GDM1 (cell line): ENCODE measurements at regions not wholly inside any gene's neighbourhood (a gene's known extent, or its start where the extent isn't known, plus 50 kb on each side); places are given as distances from the start of the nearest gene placed in this dataset.

Experiments used
- DNase-seq: peaks from one replicate; lab custom pipeline; 2025; lab: John Stamatoyannopoulos, UW

- DNase-seq: no peak
These were observed 154.7 kb upstream of the ZNF536 start for GRCh38 chr19:30217461-30217860.

DNA sequence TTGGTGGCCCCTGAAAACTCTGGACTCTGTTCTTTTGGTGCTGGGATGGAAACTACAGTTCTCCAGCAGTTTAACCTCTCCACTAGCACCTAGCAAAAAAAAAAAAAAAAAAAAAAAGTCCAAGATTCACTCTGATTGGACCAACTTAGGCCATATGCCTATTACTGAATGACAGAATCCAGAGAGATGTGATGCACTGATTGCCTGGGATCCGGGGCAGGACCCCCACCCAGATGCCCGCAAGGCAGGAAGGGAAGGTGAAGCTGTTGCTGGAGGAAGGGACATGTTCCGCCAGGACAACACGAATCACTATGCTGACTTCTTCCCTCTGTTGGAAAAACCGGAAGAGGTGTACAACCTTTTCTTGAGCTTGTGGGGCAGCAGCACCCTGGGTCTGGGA is 152.5 kb upstream of the ZNF536 start:
- DNase-seq: no peak

GRCh38 chr19:30221176-30221575 is 151.0 kb upstream of the ZNF536 start:
- DNase-seq: no peak

DNA sequence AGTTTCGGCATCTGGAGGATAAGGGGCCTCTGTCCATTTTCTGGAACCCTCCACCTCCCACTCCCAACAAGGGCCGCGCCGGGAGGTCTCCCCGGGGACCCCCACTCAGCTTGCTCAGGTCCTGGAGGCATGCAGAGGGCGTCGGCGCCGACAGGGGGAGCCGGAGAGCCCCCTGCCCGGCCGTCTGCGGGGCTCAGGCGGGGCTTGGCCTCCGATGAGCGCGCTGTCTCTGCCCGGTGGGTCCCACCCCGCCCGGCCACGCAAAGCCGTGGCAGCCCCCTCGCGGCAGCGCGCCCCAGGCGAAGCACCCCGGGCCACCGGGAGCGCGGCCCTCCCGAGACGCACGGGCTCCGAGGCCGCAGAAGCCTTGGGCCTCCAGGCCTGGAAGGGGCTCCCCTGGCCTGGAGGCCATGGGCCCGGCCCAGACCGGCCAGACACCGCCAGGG is 149.7 kb upstream of the ZNF536 start:
- no peak for DNase-seq

GRCh38 chr19:30222992-30223865 is 149.0 kb upstream of the ZNF536 start:
- DNase-seq: no peak

DNA sequence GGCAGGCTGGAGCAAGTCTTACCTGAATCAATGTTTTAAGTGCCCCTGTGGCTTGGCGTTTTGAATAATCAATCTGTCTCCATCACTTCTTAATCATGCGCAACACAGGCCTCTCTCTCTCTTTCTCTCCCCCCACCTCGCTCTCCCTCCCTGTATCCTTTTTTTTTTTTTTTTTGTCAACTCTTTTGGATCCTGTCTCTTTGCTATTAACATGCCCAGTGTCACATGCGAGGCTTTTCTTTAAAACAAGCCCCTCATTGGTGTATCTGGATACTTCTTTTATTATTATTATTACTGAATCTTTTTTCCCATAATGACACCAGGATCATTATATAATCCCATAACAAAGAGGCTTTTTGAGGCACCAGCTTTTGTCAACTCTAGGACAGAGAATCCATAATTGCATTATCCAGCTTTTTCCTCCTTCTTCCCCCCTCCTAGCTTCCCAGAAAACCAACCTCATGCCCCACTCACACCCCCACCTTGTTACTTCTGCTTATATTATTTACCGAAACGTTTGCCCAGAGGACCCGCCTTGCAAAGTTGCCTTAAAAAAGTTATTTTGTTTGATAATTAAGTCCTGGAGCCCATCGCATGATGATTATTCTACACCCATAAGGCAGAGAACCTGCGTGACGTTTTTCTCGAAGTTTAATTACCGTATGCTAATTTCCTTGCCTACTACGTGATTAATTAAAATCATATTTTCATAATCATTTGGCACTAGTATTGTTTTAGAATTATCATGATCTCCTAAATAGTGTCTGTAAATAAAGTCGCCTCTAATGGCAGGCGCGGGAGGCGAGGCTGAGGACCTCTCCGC is 148.1 kb upstream of the ZNF536 start:
- no peak for DNase-seq

GRCh38 chr19:30224689-30225606 is 147.2 kb upstream of the ZNF536 start:
- no peak for DNase-seq

GRCh38 chr19:30225676-30226463 is 146.3 kb upstream of the ZNF536 start:
- no peak for DNase-seq

DNA sequence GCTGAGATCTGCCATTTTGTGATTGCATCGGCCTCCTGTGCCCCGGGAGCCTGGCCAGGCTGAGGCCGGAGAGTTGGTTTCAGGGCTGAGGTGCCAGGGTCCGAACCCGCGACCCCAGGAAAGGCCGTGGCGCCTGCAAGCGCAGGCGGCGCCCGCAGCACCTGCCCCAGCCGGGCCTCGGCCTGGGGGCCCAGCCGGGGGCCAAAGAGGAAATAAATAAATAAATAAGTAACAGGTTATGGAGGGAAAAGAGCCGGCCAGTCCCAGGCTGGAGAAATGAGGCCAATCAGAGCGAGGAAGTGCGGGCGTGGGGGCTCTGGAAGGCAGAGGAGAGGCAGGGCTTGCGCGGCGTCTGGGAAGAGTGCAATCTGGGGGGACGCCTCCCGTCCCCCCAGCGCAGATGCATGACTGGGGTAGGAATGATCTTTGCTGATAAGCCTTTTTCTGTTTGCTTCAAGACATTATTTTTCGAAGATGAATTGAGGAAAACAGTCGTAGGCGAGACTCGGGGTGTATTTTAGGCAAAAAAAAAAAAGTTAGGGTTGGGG is 145.6 kb upstream of the ZNF536 start:
- DNase-seq: no peak

- no peak for DNase-seq
These were observed 145.1 kb upstream of the ZNF536 start for GRCh38 chr19:30227012-30227621.

DNA sequence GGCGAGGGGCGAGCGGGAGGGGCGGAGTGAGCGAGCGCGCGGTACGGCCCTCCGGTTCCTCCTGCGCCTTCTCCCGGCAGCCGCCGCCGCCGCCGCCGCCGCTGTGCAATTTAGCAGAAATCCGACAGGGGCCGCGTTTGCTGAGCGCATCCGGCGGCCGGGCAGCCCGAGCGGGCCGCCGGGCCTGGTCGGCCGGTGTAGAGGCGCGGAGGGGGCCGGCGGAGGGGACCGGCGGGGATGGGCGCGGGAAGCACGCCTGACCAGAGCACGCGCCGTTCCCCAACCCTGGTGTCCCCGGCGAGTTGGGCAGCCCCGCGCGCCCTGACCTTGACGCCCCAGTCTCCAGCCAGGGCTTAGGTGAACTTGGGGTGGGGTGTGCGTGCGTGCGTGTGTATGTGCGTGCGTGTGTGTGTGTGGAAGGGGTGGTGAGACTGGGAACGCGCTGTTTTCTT is 144.5 kb upstream of the ZNF536 start:
- DNase-seq: peak; percentile 24

GRCh38 chr19:30228113-30228834 is 143.9 kb upstream of the ZNF536 start:
- DNase-seq: no peak

- DNase-seq: no peak
These were observed 143.2 kb upstream of the ZNF536 start for GRCh38 chr19:30228835-30229524.

DNA sequence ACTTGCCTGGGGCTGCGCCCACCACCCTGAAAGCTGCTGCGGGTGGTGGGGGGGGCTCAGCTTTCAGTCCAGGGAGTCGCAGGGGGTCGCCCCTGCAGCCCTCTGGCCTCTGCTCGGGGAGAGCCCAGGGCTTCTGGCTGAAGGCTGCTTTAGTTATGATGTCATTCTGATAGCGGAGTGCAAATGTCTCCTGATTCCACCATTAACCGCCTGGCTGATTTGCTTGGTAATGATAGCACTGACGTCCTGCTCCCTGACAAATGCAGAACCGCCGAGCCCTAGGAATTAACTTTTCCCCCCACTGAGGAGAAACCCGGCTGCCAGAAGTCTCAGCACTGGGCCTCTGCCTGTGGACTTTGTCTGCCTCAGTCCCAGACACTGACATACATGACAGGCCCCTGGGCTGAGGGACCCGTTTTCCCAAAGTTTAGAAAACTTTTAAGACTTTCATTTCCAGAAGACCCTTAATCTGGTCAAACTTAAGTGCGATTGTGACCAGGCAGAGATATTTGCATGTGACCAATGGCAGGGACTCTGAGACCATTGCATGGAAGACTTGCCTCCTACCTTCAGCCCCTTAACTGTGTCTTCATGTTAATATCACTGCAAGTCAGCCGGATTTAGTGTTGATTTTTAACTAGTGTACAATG is 142.5 kb upstream of the ZNF536 start:
- DNase-seq: no peak

DNA sequence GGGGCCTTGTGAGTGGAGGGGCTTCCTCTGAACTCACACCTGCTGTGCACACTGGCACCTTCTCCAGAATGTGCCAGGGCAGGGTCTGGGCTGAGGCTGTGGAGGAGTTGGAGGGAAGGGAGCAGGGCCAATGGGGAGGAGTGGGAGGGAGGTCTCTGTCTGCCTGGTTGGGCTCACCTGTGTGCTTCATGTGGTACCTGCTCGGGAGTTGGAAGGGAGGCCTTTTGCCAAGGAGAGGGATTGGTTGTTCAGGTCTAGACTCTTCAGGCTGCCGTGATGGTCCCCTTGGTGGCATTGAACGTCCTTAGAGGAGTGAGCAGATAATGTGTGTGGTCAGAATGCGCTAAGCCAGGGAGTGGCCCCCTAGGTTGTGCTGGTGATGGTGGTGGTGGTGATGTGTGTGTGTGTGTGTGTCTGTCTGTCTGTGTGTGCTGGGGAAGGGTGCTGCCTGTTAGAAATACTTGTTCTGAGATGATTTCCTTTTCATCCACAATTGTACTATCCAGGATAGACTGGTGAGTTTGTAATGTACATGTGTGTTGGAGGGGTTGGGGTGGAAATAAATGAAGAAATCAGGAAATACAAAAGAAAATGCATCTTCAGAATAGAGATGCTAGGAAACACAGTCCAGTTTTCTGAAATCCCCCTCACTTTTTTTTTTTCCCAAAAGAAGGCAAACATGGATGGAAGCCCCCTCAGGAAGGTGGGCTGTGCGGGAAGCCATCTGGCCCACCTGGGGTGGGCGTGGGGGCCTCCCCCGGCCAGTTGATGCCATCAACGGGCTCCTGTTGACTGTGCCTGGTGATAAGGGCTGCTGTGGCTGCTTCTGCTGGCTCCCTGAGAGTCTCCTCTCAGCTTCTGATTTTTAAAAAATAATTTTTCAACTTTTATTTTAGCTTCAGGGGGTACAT is 140.5 kb upstream of the ZNF536 start:
- DNase-seq: no peak

DNA sequence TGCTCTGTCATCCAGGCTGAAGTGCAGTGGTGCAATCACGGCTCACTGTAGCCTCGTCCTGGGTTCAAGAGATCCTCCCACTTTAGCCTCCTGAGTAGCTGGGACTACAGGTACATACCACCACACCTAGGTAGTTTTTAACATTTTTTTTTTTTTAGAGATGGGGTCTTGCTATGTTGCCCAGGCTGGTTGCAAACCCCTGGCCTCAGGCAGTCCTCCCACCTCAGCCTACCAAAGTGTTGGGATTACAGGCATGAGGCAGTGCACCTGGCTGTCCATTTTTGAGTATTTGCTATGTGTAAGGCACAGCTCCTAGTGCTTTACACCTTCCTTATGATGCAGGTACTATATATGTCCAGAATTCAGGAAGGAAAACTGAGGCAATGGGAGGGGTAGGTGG is 138.8 kb upstream of the ZNF536 start:
- no peak for DNase-seq

DNA sequence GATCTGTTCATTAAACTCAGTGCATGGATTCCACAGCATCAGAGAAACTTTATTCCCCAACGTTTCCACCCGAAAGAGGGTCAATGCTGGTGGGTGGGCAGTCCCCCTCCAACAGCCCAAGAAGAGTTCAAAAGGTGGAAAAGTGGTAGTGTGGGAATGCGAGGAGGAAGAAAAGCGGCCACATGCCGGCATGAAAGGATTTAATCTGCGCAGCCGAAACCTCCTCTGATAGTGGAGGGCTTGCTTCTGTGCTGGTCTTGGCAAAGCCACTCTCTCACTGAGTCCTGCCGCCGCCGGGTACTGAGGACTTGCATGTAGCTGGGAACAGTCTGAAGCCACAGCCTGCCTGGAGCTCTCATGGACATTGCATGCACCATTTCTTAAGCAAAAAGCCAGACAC is 136.2 kb upstream of the ZNF536 start:
- no peak for DNase-seq
